ENCODE measurements at regions not wholly inside any gene's neighbourhood (a gene's known extent, or its start where the extent isn't known, plus 50 kb on each side); places are given as distances from the start of the nearest gene placed in this dataset.

DNA sequence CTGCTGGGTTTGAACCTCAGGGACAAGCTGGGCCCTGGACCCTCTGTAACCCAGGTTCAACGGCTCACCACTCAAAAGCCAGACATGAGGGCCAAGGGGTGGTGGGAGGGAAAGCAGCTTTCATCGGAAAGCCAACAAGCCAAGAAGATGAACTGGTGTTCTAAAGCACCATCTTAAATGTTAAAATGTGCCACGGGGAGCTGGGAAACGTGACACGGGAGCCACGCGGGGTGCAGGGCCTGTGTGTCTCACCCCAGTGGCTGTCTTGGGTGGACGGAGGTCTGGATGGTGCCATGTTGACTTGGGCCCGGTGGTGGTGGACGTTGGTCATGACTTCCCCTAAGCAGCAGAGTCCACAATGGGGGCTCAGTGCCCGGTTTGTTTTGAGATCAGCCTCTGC lies 97.7 kb upstream of the SFSWAP start:
- TF ChIP-seq, protein P1, sequence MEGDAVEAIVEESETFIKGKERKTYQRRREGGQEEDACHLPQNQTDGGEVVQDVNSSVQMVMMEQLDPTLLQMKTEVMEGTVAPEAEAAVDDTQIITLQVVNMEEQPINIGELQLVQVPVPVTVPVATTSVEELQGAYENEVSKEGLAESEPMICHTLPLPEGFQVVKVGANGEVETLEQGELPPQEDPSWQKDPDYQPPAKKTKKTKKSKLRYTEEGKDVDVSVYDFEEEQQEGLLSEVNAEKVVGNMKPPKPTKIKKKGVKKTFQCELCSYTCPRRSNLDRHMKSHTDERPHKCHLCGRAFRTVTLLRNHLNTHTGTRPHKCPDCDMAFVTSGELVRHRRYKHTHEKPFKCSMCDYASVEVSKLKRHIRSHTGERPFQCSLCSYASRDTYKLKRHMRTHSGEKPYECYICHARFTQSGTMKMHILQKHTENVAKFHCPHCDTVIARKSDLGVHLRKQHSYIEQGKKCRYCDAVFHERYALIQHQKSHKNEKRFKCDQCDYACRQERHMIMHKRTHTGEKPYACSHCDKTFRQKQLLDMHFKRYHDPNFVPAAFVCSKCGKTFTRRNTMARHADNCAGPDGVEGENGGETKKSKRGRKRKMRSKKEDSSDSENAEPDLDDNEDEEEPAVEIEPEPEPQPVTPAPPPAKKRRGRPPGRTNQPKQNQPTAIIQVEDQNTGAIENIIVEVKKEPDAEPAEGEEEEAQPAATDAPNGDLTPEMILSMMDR (IDR thresholded peaks at IDR 0.05; ENCODE audit: insufficient read depth, low read length) = no peak
- TF ChIP-seq, protein P2, sequence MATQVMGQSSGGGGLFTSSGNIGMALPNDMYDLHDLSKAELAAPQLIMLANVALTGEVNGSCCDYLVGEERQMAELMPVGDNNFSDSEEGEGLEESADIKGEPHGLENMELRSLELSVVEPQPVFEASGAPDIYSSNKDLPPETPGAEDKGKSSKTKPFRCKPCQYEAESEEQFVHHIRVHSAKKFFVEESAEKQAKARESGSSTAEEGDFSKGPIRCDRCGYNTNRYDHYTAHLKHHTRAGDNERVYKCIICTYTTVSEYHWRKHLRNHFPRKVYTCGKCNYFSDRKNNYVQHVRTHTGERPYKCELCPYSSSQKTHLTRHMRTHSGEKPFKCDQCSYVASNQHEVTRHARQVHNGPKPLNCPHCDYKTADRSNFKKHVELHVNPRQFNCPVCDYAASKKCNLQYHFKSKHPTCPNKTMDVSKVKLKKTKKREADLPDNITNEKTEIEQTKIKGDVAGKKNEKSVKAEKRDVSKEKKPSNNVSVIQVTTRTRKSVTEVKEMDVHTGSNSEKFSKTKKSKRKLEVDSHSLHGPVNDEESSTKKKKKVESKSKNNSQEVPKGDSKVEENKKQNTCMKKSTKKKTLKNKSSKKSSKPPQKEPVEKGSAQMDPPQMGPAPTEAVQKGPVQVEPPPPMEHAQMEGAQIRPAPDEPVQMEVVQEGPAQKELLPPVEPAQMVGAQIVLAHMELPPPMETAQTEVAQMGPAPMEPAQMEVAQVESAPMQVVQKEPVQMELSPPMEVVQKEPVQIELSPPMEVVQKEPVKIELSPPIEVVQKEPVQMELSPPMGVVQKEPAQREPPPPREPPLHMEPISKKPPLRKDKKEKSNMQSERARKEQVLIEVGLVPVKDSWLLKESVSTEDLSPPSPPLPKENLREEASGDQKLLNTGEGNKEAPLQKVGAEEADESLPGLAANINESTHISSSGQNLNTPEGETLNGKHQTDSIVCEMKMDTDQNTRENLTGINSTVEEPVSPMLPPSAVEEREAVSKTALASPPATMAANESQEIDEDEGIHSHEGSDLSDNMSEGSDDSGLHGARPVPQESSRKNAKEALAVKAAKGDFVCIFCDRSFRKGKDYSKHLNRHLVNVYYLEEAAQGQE (IDR thresholded peaks at IDR 0.05; ENCODE audit: insufficient replicate concordance, low read depth) = no peak
- TF ChIP-seq GABPA (IDR thresholded peaks at IDR 0.05; ENCODE audit: low read depth) (no peak), POLR2AphosphoS5 (IDR thresholded peaks at IDR 0.05; ENCODE audit: low read depth) (no peak)
